Fibroblast of upper back skin (primary cell): ENCODE measurements at regions not wholly inside any gene's neighbourhood (a gene's known extent, or its start where the extent isn't known, plus 50 kb on each side); places are given as distances from the start of the nearest gene placed in this dataset.
"Not testable (repeated sequence)": the region's sequence is repeated elsewhere in the genome, so short reads cannot be mapped to it uniquely, and the experiment has no call there.

ENCODE experiments used
- DNase-seq: peaks from one replicate; pipeline ENCODE4 v3.0.0-alpha.2; 2013

DNA sequence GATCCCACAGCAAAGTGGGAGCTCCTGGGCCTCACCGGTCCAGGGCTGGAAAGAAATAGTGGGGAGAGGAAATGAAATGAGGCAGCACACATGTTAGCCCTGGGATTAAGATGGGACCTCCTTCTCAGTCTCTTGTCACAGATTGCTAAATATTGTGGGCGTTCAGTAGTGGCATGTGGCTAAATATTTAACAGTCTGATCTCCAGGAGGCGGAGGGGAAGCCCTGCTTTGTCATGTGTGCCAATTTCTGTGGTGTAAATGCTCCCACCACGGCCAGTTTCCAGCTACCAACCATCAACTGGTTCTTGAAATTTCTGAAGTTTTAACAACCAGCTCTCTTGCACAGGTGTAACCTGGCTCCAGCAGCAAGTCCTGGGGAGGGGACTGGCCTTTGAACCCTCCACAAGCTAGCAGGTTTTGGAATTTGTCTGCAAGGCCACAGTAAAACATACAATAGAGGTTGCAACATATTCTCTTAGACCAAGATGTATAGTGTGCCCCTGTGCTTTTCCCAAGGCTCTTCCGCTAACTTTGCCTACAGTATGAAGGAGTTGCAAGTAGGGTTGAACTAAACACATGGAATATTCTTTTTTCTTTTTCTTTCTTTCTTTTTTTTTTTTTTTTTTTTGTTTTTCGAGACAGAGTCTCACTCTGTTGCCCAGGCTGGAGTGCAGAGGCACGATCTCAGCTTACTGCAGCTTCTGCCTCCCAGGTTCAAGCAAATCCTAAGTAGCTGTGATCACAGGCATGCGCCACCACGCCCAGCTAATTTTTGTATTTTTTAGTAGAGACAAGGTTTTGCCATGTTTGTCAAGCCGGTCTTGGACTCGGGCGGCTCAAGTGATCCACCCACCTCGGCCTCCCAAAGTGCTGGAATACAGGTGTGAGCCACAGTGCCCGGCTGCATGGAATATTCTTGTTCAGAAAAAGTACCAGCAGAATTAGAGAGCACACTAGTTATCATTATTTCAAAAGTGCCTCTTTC, 103.1 kb upstream of the PCBD1 start:
- no peak for DNase-seq

GRCh38 chr10:70992436-70992835, 104.1 kb upstream of the PCBD1 start:
- no peak for DNase-seq

GRCh38 chr10:70993051-70993450, 104.7 kb upstream of the PCBD1 start:
- DNase-seq = no peak

DNA sequence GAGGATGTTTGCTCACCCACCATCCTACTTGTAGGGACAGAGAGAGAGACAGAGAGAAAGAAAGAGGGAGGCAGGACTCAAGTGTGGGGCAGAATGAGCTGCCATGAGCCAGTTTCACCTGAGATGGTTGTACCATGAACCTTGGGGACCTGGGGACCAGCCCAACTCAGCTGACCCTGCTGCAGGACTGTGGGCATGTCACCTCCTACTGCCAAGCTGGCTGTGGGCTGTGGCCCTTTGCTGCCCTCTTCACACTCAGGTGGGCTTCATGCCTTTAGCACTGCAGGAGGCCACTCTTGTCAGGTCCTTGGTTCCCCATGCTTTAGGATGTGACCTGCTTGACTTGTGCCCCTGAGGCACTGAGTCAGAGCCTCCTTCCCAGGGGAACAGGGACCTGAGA, 108.2 kb upstream of the PCBD1 start:
- no peak for DNase-seq

GRCh38 chr10:70997236-70997635, 108.9 kb upstream of the PCBD1 start:
- no peak for DNase-seq

- DNase-seq = no peak
These were observed 109.7 kb upstream of the PCBD1 start for GRCh38 chr10:70998086-70998485.

- DNase-seq = no peak
These were observed 113.1 kb upstream of the PCBD1 start for GRCh38 chr10:71001470-71001869.

- DNase-seq = no peak
These were observed 116.1 kb upstream of the PCBD1 start for GRCh38 chr10:71004176-71005075.

DNA sequence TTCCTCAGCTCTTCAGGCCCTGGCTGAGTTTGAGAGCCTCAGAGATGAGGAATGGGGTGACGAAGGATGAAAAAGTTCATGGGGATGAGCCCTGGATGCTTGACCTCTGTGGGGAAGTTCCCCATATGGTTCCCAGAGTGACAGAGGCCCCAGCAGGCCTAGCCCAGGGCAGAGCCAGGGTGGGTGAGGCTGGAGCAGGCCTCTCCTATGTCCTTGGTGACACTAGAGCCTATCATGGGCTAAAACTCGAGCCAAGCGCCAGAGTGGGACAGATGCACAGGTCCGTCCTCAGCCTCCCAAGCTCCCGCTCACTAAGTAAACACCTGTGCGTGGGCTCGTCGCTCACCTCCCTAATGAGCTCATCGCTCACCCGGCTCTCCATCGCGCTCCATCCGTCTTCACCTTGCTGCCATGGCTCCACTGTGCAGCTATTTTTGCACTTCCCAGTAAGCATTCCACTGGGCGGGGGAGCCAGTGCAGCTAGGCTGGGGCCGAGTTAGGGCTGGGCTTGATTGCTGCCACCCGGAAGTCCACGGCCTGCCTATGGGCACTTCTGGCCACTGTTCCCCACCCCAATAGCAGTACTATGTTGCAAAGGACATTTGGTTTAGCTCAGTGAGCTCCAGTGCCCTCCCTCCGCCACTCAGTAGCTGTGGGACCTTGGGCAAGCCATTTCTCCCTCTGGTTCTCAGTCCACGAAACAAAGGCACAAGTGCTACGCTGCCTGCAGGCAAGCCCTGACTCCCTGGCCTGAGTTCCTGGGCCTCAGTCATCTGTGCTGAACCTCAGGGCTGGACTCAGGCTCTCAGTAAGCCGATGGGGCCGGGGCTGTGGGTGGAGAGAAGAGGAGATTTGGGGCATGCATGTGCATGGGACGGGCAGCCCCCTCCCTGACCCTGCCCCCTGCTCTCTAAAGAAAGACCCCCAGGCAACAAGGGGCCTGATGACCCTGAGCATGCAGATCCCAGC, 117.3 kb upstream of the PCBD1 start:
- DNase-seq = no peak

DNA sequence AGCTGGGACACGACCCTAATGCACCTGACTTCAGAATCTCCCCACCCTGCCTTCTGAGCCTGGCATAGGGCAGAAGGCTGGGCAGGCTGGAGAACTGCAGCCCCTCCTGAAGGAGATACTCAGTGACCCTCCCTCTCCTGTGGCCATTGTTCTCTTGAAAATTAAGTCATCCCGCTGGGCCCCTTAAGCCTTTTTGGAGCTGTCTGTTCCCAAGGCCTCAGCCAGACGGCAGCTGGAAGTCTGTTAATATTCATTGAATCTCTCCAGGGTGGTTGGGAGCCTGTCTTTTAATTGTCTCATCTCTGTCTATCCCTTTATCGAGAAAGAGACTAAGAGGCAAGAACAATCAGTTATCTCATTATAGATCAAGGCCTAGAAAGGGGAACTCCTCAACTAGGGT, 118.1 kb upstream of the PCBD1 start:
- no peak for DNase-seq

DNA sequence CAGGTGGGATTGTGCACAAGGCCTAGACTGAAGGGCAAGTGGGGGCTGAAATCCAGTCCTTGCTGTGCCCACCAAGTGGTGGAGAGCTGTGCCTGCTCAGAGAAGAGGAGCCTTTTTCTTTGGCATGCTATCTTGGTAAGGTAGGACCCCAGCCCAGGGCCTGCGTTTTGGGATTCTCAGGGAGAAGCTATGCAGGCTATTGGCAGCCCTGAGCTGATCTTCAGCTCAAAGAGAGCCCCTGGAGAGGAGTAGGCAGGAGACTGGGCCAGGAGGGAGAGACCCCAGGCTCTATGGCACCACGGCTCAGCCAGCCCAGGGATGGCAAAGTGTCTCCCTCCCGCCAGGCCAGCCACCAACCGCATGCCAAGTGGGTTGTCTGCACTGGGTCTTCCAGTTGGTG, 119.2 kb upstream of the PCBD1 start:
- DNase-seq = no peak

- DNase-seq = no peak
These were observed 119.8 kb upstream of the PCBD1 start for GRCh38 chr10:71008150-71008549.

GRCh38 chr10:71009126-71009525, 120.8 kb upstream of the PCBD1 start:
- no peak for DNase-seq

- DNase-seq = no peak
These were observed 122.4 kb upstream of the PCBD1 start for GRCh38 chr10:71010730-71011129.

DNA sequence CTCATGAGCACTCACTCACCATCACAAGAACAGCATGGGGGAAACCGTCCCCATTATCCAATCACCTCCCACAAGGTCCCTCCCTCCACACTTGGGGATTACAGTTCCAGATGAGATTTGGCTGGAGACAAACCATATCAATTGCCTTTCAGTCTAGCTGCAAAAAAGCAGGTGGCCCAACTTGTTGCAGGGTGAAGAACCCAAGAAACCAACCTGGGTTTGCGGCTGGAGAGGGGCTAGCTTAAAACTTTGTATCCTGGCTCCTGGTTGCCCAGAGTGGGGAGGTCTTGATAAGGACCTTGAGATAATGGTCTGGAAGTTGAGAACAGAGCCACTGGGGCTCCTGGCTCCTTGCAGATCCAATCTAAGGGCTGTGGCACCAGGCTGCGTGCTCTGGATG, 122.8 kb upstream of the PCBD1 start:
- no peak for DNase-seq

GRCh38 chr10:71014021-71014805, 125.8 kb upstream of the PCBD1 start:
- DNase-seq = no peak

GRCh38 chr10:71015674-71016073, 127.3 kb upstream of the PCBD1 start:
- no peak for DNase-seq

GRCh38 chr10:71020061-71020460, 131.7 kb upstream of the PCBD1 start:
- DNase-seq = not testable (repeated sequence)

DNA sequence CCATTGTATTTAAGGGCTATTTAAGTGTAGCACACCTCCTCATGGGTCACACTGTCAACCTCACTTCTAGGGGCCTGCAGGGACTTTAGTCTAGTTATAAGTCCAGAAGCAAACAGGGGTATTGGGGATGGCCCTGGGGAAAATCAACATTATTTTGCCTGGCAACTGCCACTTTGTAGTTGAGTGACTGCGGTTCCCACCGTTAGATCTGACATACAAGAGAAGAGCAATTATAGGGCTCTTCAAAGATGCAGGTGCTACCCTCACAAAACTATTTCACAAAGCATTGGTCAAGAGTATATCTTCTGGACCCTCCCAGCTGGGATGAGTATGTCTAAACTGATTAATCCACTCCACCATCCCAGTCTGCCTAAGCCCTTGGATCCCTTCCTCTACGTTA, 133.0 kb upstream of the PCBD1 start:
- DNase-seq = no peak

- DNase-seq = no peak
These were observed 135.4 kb upstream of the PCBD1 start for GRCh38 chr10:71023704-71024283.

DNA sequence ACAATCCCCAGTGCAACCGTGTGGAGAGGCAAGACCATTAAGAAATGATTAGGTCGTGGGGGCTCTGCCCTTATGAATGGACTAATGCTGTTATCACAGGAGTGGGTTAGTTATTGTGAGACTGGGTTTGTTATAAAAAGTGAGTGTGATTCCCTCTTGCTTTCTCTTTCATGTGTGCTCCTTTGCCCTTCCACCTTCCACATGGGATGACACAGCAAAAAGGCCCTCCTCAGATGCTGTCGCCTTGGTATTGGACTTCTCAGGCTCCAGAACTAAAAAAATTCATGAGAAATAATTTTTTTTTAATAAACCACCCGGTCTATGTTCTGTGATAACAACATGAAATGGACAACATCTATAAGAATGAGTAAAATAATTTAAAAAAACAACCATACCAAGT, 136.1 kb upstream of the PCBD1 start:
- DNase-seq = no peak
